HG03159 (cell line): ENCODE measurements at regions not wholly inside any gene's neighbourhood (a gene's known extent, or its start where the extent isn't known, plus 50 kb on each side); places are given as distances from the start of the nearest gene placed in this dataset.
"Not testable (repeated sequence)": the region's sequence is repeated elsewhere in the genome, so short reads cannot be mapped to it uniquely, and the experiment has no call there.

ENCODE experiments used
- ATAC-seq: cut with Tn5 transposase; IDR thresholded peaks from one replicate; pipeline ENCODE4 v1.9.1; 2021; ENCODE audit warnings: mild to moderate bottlenecking, moderate library complexity; ENCODE audit not compliant: unreplicated experiment

- ATAC-seq: not testable (repeated sequence)
These were observed 336.5 kb downstream of the CETN3 start for GRCh38 chr5:90073026-90073570.

DNA sequence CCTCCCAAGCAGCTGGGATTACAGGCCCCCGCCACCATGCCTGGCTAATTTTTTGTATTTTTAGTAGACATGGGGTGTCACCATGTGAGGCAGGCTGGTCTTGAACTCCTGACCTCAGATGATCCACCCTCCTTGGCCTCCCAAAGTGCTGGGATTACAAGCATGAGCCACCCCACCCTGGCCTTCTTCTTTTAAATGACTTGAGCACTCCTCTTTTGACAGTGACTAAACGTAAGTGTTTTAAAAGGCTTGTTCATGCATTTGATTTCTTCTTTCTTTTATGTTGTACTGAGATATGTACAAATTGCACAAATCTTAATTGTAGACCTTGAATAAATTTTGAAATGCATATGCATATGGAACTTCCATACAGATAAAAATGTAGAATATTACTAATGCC is 337.9 kb downstream of the CETN3 start:
- no peak for ATAC-seq

- no peak for ATAC-seq
These were observed 338.5 kb downstream of the CETN3 start for GRCh38 chr5:90071066-90071465.

DNA sequence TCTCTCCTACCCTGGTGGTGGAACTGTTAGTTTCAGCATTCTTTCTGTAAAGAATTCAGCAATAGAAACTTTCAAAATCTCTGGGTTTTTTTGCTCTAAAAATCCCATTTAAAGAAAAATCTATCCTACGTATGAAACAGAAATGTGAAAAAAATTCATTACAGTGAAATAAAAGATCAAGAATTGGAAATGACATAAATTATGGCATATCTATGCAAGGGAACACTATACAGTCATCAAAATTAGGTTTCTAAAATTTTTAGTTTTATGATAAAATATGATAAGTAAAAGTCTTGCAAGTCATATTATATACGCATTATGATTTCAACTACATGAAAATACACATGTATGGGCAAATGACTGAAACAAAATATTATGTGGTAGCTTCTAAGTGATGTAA is 342.6 kb downstream of the CETN3 start:
- ATAC-seq: no peak

DNA sequence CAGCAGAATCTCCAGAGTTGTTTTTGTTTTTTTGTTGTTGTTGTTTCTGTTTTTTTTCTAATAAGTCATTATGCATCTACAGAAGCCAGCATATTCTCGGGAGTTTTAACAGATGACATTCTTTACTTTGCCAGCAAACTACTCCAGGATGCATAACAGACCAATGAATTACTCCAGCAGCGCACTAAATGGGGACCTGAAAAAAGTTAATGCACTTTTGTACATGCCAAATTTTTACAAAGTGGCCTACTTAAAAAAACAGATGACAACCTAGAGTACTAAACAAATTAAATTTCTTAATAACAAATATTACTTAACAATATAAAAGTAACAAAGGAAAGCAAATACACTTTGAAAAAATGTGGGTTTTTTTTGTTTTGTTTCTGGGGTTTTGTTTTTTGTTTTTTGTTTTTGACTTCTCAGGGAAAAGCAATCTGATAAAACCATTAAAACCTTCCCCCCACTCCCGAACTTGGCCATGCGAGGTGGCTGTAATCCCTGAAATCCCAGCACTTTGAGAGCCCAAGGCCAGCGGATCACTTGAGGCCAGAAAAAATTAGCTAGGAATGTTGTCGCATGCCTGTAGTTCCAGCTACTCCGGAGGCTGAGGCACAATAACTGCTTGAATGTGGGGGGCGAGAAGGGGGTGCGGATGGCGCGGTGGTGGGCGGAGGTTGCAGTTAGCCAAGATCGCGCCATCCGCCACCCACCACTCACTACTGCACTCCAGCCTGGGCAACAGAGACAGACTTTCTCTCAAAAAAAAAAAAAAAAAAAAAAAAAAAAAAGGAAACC is 352.4 kb downstream of the CETN3 start:
- no peak for ATAC-seq

- no peak for ATAC-seq
These were observed 353.7 kb downstream of the CETN3 start for GRCh38 chr5:90055831-90056328.

DNA sequence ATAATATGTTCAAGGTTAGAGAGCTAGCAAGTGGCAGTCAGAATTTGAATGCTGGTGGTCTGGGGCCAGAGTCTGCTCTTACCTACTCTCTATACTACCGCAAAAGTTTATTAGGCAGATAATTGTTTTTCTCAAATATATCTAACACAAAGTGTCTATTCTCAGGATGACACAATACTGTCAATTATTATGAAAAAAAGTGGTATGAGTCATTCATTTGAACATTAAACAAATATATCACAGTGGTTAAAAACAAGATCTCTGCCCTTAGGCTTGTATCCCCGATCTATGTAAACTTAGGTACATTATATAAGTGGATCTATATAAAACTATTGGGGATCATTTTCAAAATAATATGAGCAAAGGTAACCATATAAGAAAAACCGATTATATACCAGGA is 354.9 kb downstream of the CETN3 start:
- ATAC-seq: no peak

DNA sequence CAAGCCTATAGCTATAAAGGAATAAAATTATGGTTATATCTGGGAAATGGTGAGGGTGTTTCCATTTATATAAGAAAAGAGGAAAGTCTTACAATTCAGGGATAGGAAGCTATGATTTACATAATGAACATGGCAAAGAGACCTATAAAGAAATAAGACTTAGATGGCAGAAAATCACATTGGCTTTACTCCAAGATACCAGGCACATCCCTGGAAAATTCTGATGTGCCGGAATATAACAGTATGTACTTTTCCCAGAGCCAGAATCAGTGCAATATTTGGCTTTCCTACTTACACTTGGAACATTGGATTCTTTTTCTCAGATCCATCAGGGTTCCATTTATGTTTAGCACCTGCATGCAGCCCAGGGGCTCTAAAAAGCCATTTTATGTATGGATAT is 357.8 kb downstream of the CETN3 start:
- ATAC-seq: no peak

DNA sequence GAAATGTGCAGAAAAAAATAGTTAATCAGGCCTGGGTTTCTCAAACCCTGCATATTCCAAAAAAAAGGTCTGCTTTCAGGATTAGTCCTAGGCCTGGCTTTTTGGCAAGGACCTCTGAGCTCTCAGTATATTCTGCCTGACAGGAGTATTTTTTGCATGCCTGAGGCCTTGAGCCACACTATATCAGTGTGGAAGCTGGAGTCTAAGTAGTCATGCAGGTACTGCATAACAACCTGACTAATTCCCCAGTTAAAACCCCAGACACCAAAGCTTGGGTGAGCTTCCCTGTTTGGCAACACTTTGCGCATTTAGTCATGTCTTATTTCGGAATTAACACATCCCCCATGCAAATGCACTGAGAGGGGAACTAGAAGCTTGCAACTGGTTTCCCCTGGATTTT is 359.5 kb downstream of the CETN3 start:
- ATAC-seq: no peak

DNA sequence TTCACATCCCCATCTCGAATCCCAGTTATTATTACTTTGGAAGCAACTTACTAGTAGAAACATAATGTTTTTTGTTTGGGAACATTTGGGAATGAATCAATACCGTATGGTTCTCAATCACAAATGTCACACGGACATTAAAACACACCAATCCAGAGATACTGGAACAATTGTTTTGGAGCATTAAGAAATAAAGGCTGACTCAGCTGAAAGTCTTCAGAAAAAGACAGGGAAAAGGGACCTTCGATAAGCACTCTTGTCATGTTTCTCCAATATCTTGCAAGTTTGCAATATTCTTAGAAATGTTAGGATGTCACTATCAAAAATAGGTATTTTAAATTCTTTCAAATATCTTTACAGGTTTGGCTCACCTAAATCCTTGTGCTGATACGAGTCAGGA is 362.4 kb downstream of the CETN3 start:
- ATAC-seq: no peak

GRCh38 chr5:90040082-90040481 is 369.5 kb downstream of the CETN3 start:
- not testable (repeated sequence) for ATAC-seq

GRCh38 chr5:90037646-90038045 is 371.9 kb downstream of the CETN3 start:
- no peak for ATAC-seq

DNA sequence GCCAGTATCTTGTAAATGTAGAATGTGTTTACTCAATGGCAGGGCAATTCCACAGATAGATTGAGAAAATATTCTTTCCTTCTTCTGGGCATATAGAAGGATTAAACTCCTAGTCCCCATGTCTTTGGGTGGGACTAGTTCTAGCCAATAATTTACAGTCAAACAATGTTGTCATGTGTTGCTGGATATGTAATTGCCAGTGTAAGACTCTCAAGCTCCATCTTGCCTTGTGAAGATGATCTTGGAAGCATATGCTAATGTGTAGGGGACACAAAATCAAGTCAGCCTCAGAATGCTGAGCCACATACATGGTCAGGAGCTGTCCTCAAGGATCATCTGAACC is 386.9 kb downstream of the CETN3 start:
- no peak for ATAC-seq

DNA sequence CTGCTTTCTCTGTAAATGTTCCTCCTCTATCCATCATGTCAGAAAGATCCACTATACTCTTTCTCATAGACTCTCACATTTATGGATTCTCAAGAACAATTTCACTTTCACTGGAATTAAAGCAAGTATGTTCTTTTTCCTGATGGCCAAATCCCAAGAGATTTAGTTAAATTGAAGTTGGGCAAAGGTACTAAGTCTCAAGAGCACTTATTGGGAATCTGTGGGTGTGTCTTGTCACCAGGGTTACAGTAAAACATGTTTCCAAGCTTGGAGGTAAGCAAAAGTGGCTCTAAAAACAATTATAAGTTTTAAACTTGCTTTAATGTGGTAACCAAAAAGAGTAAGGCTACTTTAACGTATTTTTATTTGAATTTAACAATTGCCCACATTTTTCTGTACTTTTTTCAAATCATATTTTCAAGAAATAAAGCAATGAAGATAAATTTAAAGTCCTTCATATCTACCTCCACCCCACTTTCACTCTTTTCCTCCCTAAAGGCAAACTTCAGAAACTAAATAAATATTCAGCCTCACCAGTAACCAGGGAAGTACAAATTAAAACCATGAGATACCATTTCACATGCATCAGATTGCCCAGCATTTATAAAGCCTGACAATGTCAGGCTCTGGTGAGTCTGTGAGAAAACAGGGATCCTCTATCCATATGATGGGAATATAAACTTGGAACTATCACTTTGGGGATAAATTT is 387.4 kb downstream of the CETN3 start:
- no peak for ATAC-seq

DNA sequence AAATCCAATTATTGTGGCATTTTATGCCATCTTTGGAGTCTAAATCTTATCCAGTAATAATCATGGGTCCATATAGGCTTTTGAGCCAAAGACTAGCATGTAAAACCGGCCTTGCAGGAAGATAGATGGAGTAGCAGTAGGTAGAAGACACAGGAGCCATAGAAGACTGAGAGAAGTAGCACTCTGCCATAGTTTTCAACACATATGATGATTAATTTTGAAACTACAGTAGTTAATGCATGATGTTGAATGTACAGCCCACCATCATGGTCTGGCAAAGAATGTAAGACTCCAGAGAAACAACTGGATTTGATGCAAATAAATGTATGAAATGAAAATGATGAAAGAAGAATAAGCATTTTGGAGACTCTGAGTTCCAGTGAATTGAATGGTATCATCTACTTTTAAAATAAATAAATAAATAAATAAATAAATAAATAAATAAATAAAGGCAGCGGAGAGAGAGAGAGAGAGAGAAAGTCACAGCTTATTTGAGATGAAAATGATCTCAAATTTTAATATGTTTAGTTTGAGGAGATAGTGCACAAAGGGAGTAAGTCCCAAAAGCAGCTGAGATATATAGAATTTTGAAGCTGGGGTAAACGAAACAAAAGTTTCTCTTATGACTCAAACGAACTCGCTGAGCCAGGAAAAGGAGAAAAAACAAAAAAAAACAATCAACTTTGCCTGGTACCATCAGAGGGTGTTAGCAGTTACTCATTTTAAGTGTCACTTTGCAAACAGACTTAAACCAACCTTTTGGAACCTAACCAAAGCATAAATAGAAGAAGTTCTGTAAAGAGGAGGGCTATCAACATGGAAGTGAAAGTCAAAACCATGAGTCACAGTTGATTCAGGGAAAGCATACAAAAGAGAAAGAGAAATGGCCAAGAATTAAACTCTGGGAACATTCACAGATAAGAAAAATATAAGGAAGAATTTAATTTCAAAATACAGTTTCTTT is 388.7 kb downstream of the CETN3 start:
- ATAC-seq: peak; percentile 96

GRCh38 chr5:90017239-90017638 is 392.3 kb downstream of the CETN3 start:
- no peak for ATAC-seq

GRCh38 chr5:90015584-90016018 is 394.0 kb downstream of the CETN3 start:
- peak; percentile 89 for ATAC-seq

GRCh38 chr5:90014420-90014819 is 395.1 kb downstream of the CETN3 start:
- peak; percentile 80 for ATAC-seq

- no peak for ATAC-seq
These were observed 409.2 kb downstream of the CETN3 start for GRCh38 chr5:90000351-90000750.

DNA sequence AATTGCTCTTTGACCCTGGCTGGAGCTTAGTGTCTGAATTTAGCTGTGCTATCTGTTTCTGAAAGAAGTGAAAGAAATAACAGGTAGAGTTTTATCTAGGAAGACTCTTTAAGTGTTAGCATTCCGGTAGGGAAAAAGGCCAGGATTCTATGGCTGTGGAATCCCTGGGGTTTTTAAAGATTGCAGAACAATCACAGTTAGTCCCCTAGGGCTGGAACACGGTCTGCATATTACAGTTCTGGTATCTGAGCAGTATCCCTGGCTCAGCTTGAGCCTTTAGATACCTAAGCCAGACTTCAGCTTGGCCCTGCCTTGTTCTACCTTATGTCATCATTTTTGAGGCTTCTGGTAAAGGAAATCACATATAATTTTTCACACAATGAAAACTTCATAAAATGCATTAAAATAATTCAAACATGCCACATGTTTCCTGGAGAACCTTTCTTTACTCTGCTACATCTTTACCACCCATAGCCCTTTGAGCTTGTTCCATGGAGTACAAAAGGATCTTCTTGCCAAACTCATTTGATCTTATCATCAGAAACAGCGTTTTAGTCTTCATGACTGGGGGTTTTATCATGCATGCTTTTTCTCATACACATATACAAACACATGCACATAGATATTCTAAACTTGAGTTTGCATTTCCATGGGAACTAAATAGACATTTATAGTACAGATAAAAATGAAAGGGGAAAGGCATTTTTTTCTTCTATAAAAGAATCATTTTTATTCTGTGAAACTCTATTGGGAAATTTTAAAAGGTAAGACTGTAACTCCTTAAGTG is 410.8 kb downstream of the CETN3 start:
- no peak for ATAC-seq
